Fibroblast of lung (primary cell): ENCODE measurements at regions not wholly inside any gene's neighbourhood (a gene's known extent, or its start where the extent isn't known, plus 50 kb on each side); places are given as distances from the start of the nearest gene placed in this dataset.
A peak's percentile ranks its signal among the peaks of the same experiment; 100 is the strongest.

ENCODE experiments used
- DNase-seq, 2 donors: peaks; one replicate each; pipeline versions ENCODE4 v3.0.0 to v3.0.0-alpha.2; 2010; ENCODE audit warnings: low read depth in 2 of 2
- H2AFZ ChIP-seq: 2 replicates; pipeline ENCODE4 v1.5.1; 2012; ENCODE audit warnings: low read length, control low read depth, inconsistent platforms
- H3K27ac ChIP-seq: 2 replicates; pipeline ENCODE4 v1.5.1; 2011; ENCODE audit warnings: low read length, control low read depth; ENCODE audit not compliant: insufficient read depth
- H3K27me3 ChIP-seq: 2 replicates; pipeline ENCODE4 v1.5.1; 2011; ENCODE audit warnings: mild to moderate bottlenecking, low read length; ENCODE audit not compliant: control insufficient read depth, insufficient read depth
- H3K36me3 ChIP-seq: 2 replicates; pipeline ENCODE4 v1.5.1; 2011; ENCODE audit warnings: low read length; ENCODE audit not compliant: control insufficient read depth, insufficient read depth
- H3K4me1 ChIP-seq: 2 replicates; pipeline ENCODE4 v1.5.1; 2011; ENCODE audit warnings: low read length; ENCODE audit not compliant: control insufficient read depth, insufficient read depth; ENCODE audit errors: extremely low read depth
- H3K4me2 ChIP-seq: 2 replicates; pipeline ENCODE4 v1.5.1; 2011; ENCODE audit warnings: low read length, control low read depth; ENCODE audit not compliant: insufficient read depth; ENCODE audit errors: extremely low read depth
- H3K4me3 ChIP-seq, 4 experiments: fragments of 200-600 bp in 1 of 4; sonication (generic) in 1 of 4; replicated peaks in 1 of 4; 2 replicates each; pipeline ENCODE4 v1.5.1; 2011 to 2016; ENCODE audit warnings: low read length in 4 of 4, low read depth in 3 of 4, mild to moderate bottlenecking in 3 of 4, control low read depth in 2 of 4, inconsistent platforms in 1 of 4, mixed read lengths in 1 of 4; ENCODE audit not compliant: insufficient read depth in 1 of 4; ENCODE audit errors: control extremely low read depth in 1 of 4
- H3K79me2 ChIP-seq: 2 replicates; pipeline ENCODE4 v1.5.1; 2012; ENCODE audit warnings: mild to moderate bottlenecking, low read length, inconsistent platforms; ENCODE audit not compliant: control insufficient read depth, insufficient read depth
- H3K9ac ChIP-seq: 2 replicates; pipeline ENCODE4 v1.5.1; 2011; ENCODE audit warnings: mild to moderate bottlenecking, low read length, control low read depth; ENCODE audit not compliant: insufficient read depth
- H3K9me3 ChIP-seq: 2 replicates; pipeline ENCODE4 v1.5.1; 2012; ENCODE audit warnings: low read depth, low read length; ENCODE audit not compliant: control insufficient read depth, insufficient read depth
- H4K20me1 ChIP-seq: 2 replicates; pipeline ENCODE4 v1.5.1; 2011; ENCODE audit warnings: low read length; ENCODE audit not compliant: control insufficient read depth, insufficient read depth; ENCODE audit errors: extremely low read depth
- CTCF ChIP-seq, 2 donors: IDR thresholded peaks in 1 of 2; conservative IDR thresholded peaks in 1 of 2; 1 replicate in 1 of 2; 2 replicates in 1 of 2; pipeline ENCODE4 v1.5.1; 2011 to 2012; ENCODE audit warnings: low read length in 2 of 2, control low read depth in 1 of 2, inconsistent platforms in 1 of 2, low read depth in 1 of 2, mild to moderate bottlenecking in 1 of 2
- EZH2 ChIP-seq: IDR thresholded peaks from 2 replicates; pipeline ENCODE4 v1.5.1; 2012; ENCODE audit warnings: low read length, control low read depth, mild to moderate bottlenecking; ENCODE audit errors: missing control alignments

GRCh38 chr4:38510201-38510600 lies 153.8 kb upstream of the KLF3 start:
- Histone ChIP-seq H3K9ac (no peak overlapping the region), H3K27me3 (peaks cover 4% of the 10 kb centered on the region), H4K20me1 (no peaks in the 10 kb centered on the region), H3K4me2 (no peak overlapping the region), H3K4me3 (no peak overlapping the region), H3K27ac (no peak overlapping the region), H3K36me3 (no peaks in the 10 kb centered on the region), H3K4me1 (no peaks in the 10 kb centered on the region), H3K9me3 (no peaks in the 10 kb centered on the region), H3K79me2 (no peaks in the 10 kb centered on the region), H2AFZ (no peak overlapping the region)
- TF ChIP-seq EZH2 (no peak), CTCF (conservative IDR thresholded peaks at IDR 0.05 in 1 of 2, IDR thresholded peaks at IDR 0.05 in 1 of 2; ENCODE audit: low read depth in 1 of 2, low read length in 2 of 2) (no peak)
- peak in 1 of 2 donors; percentile 16 for DNase-seq

- H3K79me2 ChIP-seq, result no peaks in the 10 kb centered on the region
- no peaks in the 10 kb centered on the region for H4K20me1 ChIP-seq
- no peak overlapping the region for H3K9ac ChIP-seq
- TF ChIP-seq CTCF (conservative IDR thresholded peaks at IDR 0.05 in 1 of 2, IDR thresholded peaks at IDR 0.05 in 1 of 2; ENCODE audit: low read depth in 1 of 2, low read length in 2 of 2) (no peak), EZH2 (no peak)
- H3K27ac ChIP-seq, result no peak overlapping the region
- H3K9me3 ChIP-seq, result no peaks in the 10 kb centered on the region
- peaks cover 4% of the 10 kb centered on the region for H3K27me3 ChIP-seq
- H3K4me3 ChIP-seq, result no peak overlapping the region
- no peaks in the 10 kb centered on the region for H3K36me3 ChIP-seq
- H2AFZ ChIP-seq, result no peak overlapping the region
- no peak for DNase-seq
- H3K4me1 ChIP-seq, result no peaks in the 10 kb centered on the region
- no peak overlapping the region for H3K4me2 ChIP-seq
Observed at GRCh38 chr4:38511702-38512101, 152.3 kb upstream of the KLF3 start.

GRCh38 chr4:38512840-38513239 lies 151.2 kb upstream of the KLF3 start:
- H4K20me1 ChIP-seq, result no peaks in the 10 kb centered on the region
- no peaks in the 10 kb centered on the region for H3K9me3 ChIP-seq
- peaks cover 3% of the 10 kb centered on the region for H3K27me3 ChIP-seq
- no peaks in the 10 kb centered on the region for H3K36me3 ChIP-seq
- H3K4me1 ChIP-seq, result no peaks in the 10 kb centered on the region
- no peak for DNase-seq
- no peak overlapping the region for H3K4me3 ChIP-seq
- no peak overlapping the region for H2AFZ ChIP-seq
- no peak for TF ChIP-seq CTCF (conservative IDR thresholded peaks at IDR 0.05 in 1 of 2, IDR thresholded peaks at IDR 0.05 in 1 of 2; ENCODE audit: low read depth in 1 of 2, low read length in 2 of 2)
- no peak for TF ChIP-seq EZH2
- H3K27ac ChIP-seq, result no peak overlapping the region
- no peaks in the 10 kb centered on the region for H3K79me2 ChIP-seq
- no peak overlapping the region for H3K9ac ChIP-seq
- no peak overlapping the region for H3K4me2 ChIP-seq
